DMS114 treated with DMSO at 0.1 percent for 48 hours (cell line): ENCODE measurements at regions not wholly inside any gene's neighbourhood (a gene's known extent, or its start where the extent isn't known, plus 50 kb on each side); places are given as distances from the start of the nearest gene placed in this dataset.
"Not testable (repeated sequence)": the region's sequence is repeated elsewhere in the genome, so short reads cannot be mapped to it uniquely, and the experiment has no call there.

Source experiments
- DNase-seq: peaks from one replicate; lab custom pipeline; 2025; ENCODE audit not compliant: unreplicated experiment; lab: John Stamatoyannopoulos, UW

DNA sequence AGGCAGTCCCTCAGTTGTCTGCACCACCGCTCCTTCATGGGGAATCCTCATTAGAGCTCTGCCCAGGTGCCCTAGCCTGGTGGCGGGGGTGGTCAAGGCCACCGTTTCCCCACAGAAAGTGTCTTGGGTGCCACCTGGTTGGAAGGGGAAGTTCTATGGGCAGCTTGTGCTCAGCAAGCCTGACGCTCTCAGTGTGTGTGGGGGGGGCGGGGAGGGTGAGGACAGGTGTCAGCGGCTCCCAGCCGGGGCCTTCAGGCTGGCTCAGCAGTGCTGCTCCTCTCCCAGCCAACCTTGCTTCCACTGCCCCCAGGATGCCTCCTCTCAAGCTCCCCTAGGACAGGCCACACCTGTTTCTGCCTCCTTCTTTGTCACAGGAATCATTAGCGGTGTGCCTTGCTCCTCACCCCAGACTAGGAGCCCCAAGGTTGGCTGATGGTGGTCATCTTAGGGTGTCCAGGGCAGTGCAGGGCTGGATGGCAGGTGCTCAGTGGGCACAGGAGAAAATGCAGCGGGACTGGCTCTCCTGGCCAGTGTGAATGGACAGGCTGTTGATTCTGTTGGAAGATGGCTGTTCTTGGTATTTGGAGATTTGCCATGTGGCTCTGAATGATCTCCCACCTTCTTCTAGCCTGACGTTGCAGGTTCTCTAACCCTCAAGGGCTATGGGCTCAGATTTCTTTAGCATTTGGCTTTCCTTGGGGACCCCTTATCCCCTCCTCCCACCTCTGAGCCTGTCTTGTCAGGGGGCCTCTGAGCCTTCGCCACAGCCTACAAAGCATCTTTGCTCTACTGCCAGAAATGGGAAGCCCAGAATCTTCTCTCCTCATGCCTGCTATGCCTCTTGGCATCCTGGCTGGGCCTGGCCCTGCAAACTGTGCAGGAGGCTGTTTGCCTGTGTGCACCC is 185.8 kb upstream of the HS6ST1 start:
- no peak for DNase-seq

DNA sequence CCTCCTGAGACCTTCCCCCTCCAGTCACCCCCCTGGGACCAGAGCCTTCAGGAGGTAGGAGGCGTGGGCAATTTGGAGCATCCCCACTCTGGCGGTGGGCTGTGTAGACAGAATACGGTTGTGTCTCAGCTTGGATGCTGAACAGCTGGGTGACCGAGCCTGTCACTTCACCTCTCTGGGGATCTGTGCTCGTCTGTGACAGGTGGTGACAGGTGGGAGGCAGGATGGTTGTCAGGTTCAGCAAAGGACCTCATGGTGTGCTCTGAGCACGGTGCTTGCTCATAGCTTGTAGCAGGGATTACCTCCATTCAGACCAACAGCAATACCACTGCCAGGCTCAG is 186.5 kb upstream of the HS6ST1 start:
- DNase-seq = no peak

DNA sequence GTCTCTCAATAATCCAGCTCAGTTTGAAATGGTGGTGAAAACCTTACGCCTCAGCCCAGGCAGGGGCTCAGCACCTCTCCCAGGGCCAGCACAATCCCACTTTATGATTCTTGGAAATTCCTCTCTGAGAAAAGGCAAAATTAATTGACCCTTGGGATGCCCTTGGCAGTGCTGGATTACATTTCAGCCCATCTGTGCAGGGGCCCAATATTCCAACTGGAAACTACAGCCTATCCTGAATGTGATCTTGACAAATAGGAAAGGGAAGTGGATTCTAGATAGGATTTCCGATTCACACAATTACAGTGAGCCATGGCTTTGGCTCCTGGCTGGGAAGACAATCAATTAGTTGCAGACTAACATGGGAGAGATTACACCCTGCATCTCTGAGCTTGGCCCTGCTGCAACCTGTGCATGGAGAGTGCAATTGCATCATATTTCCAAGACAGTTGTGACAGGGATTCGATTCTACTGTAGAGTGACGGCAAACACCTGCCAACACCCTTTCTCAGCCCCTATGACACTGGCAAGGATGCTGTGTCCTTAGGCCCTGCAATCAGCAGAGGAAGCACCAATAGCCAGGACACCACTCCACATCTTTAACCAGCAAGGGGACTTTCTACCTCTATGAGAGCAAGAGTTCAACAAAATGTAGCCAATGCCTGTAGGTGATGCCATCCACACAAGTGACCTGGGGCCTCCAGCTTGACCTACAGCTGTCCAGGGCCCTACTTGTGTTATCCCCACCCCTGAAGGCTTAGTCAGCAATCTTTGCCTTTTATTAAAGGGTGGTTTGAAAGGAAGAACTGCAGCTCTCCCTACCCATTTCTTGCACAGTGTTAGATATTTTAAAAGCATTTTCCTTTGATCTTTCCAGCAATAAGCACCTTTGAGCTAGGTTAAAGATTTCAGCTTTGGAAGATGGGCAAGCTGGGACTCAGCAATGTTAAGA is 187.2 kb upstream of the HS6ST1 start:
- no peak for DNase-seq

DNA sequence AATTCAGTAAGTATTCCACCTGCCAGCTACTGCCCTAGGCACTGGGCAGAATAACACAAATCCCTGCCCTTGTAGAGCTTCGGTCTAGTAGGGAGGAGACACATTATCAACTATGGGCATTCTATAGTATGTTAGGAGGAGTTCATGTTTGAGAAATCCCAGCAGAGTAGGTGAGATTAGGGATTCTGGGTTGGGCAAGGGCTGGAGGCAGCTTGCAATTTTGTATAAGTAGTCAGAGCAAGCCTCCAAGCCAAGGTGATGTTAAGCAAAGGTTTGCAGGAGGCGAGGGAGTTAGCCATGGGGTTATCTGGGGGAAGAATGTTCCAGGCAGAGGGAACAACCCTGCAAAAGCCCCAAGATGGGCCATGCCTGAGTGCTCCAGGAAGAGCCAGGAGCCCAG is 187.9 kb upstream of the HS6ST1 start:
- no peak for DNase-seq

DNA sequence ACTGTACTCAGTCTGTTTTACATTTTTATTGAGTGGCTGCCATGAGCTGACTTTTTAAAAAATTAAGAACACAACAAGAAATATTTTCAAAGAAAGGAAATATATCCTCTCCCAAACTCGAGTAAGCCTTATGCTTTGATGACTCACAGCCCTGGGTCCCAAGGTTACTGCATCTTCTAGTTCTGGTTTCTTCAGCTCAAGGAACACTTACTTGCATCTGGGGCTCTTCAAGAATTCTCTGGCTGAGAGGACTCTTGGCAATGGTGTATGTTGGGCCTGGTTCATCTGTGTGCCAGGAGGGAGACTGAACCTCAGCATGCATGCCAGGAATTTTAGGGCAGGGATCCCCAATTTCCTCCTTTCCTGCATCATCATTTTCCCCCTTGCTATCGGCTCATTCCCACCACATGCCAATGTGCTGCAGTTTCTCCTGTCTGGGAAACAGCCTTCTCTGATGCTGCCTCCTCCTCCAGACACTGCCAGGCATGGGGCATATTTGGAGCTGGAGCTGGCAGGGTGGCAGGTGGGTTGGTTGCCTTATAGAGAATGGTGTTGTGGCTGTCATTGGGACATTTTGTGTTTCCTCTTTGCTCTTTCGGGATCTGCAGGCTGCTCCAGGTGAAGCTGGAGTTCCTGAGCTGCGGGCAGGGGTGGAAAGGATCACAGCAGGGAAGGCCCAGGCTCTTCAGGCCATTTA is 192.2 kb upstream of the HS6ST1 start:
- no peak for DNase-seq

DNA sequence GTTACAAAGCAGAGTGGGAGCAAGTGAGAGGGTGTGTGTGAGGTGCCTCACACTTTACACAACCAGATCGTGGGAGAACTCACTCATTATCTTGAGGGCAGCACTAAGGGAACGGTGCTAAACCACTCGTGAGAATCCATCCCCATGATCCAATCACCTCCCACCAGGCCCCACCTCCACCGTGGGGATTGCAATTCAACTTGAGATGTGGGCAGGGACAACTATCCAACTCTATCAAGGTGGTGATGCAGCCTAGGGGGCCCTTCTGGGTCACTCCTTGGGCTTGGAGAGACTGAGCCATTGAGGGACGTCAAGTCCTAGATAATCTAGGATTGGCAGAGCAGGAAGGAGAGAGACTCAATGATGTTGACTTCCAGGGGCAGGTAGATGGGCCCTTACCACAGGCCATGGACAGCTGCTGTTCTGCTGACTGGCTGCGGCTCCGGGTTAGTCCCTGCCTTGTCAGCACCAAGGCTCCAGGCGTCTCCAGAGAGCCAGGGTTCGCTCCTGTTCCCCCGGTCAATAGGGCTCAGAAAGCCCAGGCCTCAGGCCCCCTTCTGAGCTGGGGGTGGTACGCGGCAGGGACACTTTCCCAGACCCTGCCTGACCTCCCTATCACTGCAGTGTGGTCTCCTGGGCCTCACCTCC is 193.2 kb upstream of the HS6ST1 start:
- no peak for DNase-seq

DNA sequence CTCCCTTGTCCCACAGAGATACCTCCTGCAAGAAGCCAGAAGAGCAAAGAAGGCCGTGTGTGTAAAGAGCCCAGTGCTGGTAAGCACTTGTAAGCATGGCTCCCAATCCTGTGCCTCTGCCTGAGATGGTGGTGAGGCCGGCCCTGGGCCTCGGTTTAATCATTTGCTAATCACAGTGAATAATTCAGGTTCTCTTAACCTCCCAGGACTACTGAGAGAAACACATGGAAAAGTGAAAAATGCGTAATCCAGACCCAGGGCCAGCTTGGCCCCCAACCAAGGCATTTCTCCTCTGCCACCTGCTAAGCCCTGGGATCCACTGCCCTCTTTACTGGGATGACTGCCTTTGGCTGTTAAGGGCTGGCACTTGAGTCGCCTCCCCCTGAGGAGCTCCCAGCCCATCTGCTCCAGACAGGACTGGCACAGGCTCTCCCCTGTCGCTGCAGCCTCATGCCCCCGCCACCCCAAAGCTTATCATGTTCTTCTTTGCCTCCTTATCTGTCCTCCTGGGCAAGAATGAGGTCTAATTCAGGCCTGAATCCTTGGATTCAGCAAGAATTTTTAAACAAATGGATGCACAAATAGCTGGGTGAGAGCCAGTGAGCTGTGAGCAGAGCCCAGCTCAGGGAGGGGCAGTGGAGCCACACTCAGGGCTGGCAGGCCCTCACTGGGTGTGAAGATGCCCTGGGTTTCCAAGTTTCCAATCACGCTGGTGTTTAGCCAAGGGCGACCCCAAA is 193.9 kb upstream of the HS6ST1 start:
- DNase-seq = no peak

DNA sequence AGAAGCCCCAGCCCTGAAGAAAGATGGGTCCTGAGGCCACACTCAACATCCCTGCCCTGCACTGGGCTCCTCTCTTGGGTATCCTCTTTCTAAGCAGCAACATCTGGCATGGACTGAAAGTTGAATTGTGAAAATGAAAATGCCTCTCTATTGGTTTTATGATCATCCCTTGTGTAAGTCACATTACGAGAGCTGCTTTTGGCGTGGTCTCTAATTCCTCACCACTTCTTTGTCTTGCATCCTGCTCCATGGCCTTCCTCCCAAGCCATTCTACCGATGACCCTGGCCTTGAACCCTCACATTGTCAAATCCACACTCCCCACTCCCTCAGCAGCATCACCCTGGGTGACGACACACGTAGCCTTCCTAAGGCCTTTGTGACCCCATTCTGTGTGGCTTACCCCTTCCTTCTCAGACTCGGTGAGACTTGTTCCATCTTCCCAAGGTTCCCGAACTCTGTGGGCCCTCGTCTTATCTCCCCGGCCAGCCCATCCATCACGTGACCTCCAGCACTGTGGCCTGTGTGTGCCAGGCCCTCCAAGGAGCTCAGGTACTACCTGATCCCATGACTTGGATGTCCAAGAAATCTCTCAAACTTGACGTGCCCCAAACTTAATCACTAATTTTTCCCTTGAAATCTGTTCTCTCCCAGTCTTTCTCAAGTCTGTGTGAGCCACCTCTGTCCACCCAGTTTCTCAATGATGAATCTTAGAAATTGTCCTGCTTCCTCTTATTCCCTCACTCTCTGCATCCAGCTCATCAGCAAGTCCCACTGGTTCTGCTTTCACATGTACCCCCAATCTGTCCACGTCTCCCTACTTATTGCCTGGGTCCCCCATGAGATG is 194.7 kb upstream of the HS6ST1 start:
- DNase-seq = no peak

DNA sequence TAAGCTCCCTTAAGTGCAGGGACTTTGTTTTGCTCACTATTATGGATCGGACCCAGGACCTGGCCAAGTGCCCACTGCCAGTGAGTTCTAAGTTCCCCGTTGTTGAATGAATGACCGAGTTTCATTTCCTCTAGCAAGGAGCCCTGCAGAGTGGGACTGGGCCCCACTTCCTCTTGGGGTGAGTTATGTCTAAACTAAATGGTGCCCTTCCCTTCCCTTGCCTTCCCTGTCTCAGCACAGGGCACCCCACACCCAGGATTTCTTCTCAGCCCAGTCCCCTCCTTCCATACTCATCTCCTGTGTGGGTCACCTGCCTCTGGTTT is 195.3 kb upstream of the HS6ST1 start:
- DNase-seq = no peak

DNA sequence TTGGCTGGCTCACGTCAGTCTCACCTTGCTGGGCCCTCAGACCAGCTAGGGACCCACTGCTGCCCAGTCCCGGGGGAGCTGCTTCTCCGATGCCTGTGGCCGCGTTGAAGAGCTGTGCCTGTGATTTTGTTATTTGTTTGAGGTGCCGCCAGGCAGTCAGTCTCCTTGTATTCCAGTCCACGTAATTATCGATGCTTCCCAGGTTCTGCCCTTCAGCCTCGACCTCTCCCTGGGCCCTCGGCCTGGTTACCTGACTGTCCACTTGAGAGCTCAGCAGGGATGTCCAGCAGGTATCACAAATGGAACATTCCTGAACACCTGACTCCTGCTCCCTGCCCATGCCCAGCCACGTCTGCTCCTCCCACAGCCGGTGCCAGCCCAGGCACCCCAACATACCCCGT is 195.9 kb upstream of the HS6ST1 start:
- no peak for DNase-seq

DNA sequence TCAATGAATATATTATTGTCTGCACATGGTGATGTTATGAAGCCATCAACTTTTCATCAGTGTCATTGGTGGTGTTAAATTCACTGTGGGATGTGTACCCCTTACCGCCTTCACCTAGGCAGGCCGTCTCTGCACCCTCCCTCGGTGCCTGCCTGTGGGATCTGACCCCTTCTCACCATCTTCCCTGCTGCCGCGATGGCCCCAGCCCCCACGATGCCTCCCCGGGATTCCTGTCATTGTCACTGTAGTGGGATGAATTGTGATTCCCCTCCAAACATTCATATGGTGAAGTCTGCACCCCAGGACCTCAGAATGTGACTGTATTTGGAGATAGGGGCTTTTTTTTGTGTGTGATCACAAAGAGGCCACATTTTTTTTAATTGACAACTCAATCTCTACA is 198.3 kb upstream of the HS6ST1 start:
- DNase-seq = no peak

DNA sequence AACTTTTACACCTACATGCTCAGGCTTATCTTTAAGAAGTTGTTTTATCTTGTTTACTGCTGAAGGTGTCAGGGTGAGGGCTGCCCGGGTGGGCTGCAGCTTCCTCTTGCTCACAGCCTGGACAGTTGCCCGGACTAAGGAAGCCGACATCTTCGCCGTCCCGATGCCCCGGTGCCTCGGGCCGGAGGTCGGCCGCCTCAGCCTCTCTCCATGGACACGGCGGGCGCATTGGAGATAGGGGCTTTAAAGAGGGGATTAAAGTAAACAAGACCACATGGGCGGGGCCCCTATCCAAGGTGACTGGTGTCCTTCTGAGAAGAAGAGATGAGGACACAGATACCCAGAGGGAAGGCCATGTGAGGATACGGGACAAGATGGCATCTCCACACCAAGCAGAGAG is 200.4 kb upstream of the HS6ST1 start:
- not testable (repeated sequence) for DNase-seq

DNA sequence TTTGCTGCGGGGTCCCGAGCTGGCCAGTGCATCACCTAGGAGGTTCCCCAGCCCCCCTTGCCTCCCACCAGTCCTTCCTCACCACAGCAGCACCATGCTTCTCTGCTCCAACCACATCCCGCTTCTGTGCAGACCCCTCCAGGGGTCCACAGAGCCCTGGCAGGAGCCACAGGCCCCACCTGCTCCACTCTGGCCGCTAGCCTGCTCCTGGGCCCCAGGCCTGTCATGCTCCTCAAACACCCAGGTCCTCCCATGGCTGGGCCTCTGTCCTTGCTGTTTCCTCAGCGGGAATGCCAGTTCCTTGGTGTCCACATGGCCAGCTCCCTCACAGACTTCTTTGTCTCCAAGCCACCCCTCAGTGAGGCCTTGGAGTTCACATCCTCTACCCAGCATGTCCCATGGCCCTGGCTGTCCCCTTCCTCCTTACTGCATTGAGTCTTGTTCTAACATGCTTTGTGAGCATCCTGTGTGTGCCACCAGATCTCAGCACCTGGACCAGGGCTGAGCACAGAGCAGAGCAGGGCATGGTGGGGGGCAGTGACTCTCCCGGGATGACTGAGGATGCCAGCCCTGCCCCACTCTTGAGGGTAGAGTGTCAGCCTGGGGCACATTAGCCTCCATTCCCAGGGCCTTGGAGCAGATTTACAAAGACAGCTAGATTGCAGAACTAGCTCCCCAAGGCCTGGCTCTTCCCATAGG is 201.0 kb upstream of the HS6ST1 start:
- no peak for DNase-seq

DNA sequence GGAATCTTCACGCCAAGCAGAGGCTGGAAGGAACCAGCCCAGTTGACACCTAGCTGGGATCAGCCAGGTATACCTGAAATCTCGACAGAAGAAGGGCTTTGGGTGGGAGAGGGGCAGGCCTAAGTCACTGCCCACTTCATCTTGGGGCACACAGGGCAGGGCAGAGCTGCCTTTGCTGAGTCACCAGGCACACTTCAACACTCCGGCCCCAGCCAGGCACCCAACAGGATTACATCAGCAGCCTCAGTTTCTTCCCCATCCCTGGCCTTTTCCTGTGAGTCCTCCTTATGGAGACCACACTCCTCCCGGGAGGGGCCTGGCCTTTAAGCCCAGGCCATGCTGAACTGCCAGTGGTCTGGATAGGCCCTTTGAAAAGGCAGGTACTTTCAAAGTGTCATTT is 201.7 kb upstream of the HS6ST1 start:
- no peak for DNase-seq

DNA sequence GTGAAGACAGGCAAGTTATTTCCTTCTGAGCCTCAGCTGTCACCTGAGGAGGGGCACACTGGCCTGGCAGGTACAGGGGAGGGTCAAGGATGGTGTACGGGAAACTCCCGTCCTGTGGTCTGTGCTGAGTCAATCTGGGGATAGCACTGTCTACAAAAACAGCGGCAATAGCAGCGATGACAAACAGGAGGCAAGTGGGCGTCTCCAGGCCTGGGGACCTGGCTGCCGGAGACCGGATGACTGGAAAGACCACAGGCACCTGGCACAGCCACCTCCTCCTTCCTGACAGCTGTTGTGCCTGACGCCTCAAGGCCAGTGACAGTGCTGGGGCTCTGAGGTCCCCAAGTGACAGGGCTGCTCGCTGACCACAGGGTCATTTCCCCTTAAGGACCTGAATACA is 202.1 kb upstream of the HS6ST1 start:
- no peak for DNase-seq

DNA sequence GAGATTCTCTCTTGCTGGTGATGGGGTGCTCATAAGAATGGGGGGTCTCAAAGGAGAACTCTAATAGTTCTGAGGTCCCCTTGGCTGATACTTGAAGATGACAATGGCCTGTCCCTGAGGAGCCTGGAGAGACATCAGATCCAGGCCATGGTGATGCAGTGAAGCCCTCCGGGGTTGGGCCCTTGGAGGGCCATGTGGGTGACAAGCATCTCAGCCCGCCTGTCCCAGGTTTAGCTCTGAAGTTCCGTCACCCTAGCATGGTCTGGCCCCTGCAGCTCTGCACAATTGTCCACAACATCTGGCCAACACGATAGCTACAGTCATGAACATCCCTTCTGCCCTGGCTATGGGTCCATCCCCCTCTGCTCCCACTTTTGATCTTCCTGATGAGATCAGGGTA is 202.8 kb upstream of the HS6ST1 start:
- no peak for DNase-seq

DNA sequence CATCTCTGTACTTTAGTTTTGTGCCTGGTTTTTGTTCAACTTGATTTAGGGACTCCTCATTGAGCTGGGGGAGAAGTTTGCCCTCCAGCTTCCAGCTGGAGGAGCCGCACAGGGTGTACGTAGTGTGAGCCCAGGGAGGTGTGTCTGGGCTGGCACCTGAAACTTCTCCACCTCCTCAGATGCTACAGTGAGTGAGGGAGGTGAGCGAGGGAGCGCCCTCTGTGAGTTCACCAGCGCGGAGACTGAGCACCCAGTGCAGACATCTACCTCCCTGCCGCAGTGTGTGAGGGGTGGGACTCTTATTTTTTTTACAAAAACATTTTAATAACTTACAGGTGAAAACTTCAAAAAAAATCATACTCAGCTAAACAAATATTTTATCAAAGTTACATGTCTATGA is 204.2 kb upstream of the HS6ST1 start:
- no peak for DNase-seq

DNA sequence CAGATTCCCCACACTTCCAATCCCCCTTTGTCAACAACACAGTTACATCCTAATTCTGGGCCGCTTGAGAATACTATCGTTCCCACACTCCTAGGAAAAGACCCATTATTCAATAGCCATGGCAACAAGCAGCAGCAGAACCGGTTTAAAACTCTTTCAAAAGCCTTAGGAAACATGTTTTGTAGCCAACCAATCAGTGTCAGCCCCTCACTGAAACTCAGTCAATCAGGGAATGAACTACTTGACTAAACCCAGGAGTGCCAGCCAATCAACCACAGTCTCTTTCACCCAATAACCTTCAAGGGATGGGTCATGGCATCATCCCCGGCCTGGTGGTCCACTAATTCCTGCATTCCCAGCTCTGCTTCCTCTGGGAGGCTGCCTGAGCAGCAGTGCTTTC is 204.8 kb upstream of the HS6ST1 start:
- no peak for DNase-seq

DNA sequence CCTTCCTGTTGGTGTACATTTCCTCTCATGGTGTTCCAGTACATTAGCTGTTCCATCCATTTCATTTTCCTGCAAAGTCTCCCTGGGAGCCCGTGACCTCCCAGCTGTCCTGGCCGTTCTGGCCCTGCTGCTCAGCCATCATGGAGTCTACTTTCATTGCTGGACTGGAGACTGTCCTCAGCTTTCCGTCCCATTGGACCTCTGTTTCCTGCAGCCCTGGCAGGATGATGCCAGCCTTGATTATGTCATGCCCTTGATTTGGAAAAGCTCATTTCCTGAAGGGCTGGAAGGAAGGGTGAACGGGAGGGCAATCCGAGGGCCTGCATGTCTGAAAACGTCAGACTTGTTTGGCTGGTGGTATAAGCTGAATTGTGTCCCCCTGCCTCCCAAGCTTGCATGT is 205.5 kb upstream of the HS6ST1 start:
- no peak for DNase-seq
